ENCODE measurements at regions not wholly inside any gene's neighbourhood (a gene's known extent, or its start where the extent isn't known, plus 50 kb on each side); places are given as distances from the start of the nearest gene placed in this dataset.

- Histone ChIP-seq H3K4me1 (ENCODE audit: control insufficient read depth, insufficient read depth, low read length) (no peaks in the 10 kb centered on the region), H3K9me3 (ENCODE audit: control insufficient read depth, low read depth, low read length) (peaks cover 4% of the 10 kb centered on the region), H3K27ac (ENCODE audit: low read length) (no peak overlapping the region), H3K36me3 (ENCODE audit: control insufficient read depth, insufficient read depth, low read length) (no peaks in the 10 kb centered on the region), H3K27me3 (ENCODE audit: control insufficient read depth, insufficient read depth, low read length) (no peaks in the 10 kb centered on the region), H3K4me3 (ENCODE audit: low read length) (no peak overlapping the region)
- no peak for DNase-seq
- no CpG with 5 or more reads among the region's 2 CpGs for WGBS (ENCODE audit: insufficient coverage, low lambda C conversion rate)
Measured at GRCh38 chr10:131640045-131640644, 260.7 kb upstream of the PPP2R2D start.

- H3K9me3 ChIP-seq (ENCODE audit: control insufficient read depth, low read depth, low read length), result peaks cover 4% of the 10 kb centered on the region
- no peaks in the 10 kb centered on the region for H3K4me1 ChIP-seq (ENCODE audit: control insufficient read depth, insufficient read depth, low read length)
- H3K27ac ChIP-seq (ENCODE audit: low read length), result no peak overlapping the region
- no peak overlapping the region for H3K4me3 ChIP-seq (ENCODE audit: low read length)
- no peaks in the 10 kb centered on the region for H3K27me3 ChIP-seq (ENCODE audit: control insufficient read depth, insufficient read depth, low read length)
- DNase-seq, result peak in 1 of 2 donors; percentile 27
- WGBS (ENCODE audit: insufficient coverage, low lambda C conversion rate), result no CpG with 5 or more reads among the region's 4 CpGs
- H3K36me3 ChIP-seq (ENCODE audit: control insufficient read depth, insufficient read depth, low read length), result no peaks in the 10 kb centered on the region
Measured at GRCh38 chr10:131641231-131641630, 259.6 kb upstream of the PPP2R2D start.

GRCh38 chr10:131641898-131642297 is 258.9 kb upstream of the PPP2R2D start:
- WGBS (ENCODE audit: insufficient coverage, low lambda C conversion rate), result no CpG with 5 or more reads among the region's 4 CpGs
- peaks cover 4% of the 10 kb centered on the region for H3K9me3 ChIP-seq (ENCODE audit: control insufficient read depth, low read depth, low read length)
- DNase-seq, result no peak
- H3K27me3 ChIP-seq (ENCODE audit: control insufficient read depth, insufficient read depth, low read length), result no peaks in the 10 kb centered on the region
- no peak overlapping the region for H3K4me3 ChIP-seq (ENCODE audit: low read length)
- no peak overlapping the region for H3K27ac ChIP-seq (ENCODE audit: low read length)
- no peaks in the 10 kb centered on the region for H3K36me3 ChIP-seq (ENCODE audit: control insufficient read depth, insufficient read depth, low read length)
- H3K4me1 ChIP-seq (ENCODE audit: control insufficient read depth, insufficient read depth, low read length), result no peaks in the 10 kb centered on the region

- no peaks in the 10 kb centered on the region for H3K4me1 ChIP-seq (ENCODE audit: control insufficient read depth, insufficient read depth, low read length)
- no peaks in the 10 kb centered on the region for H3K27me3 ChIP-seq (ENCODE audit: control insufficient read depth, insufficient read depth, low read length)
- peaks cover 4% of the 10 kb centered on the region for H3K9me3 ChIP-seq (ENCODE audit: control insufficient read depth, low read depth, low read length)
- H3K4me3 ChIP-seq (ENCODE audit: low read length), result no peak overlapping the region
- WGBS (ENCODE audit: insufficient coverage, low lambda C conversion rate), result no CpG with 5 or more reads among the region's 4 CpGs
- DNase-seq, result no peak
- H3K27ac ChIP-seq (ENCODE audit: low read length), result no peak overlapping the region
- no peaks in the 10 kb centered on the region for H3K36me3 ChIP-seq (ENCODE audit: control insufficient read depth, insufficient read depth, low read length)
Measured at GRCh38 chr10:131642966-131643365, 257.8 kb upstream of the PPP2R2D start.

- 60% methylated on average over 2 of the region's 14 CpGs for WGBS (ENCODE audit: insufficient coverage, low lambda C conversion rate)
- no peak overlapping the region for H3K4me3 ChIP-seq (ENCODE audit: low read length)
Measured at GRCh38 chr10:131644289-131644688, 256.5 kb upstream of the PPP2R2D start.

GRCh38 chr10:131644864-131645658 is 255.7 kb upstream of the PPP2R2D start:
- no peak for DNase-seq
- 100% methylated on average over 1 of the region's 12 CpGs for WGBS (ENCODE audit: insufficient coverage, low lambda C conversion rate)

More at GRCh38 chr10:131644289-131644688, 256.5 kb upstream of the PPP2R2D start:
- DNase-seq, result peak; percentile 4 to 9
- Histone ChIP-seq H3K27ac (ENCODE audit: low read length) (no peak overlapping the region), H3K27me3 (ENCODE audit: control insufficient read depth, insufficient read depth, low read length) (no peaks in the 10 kb centered on the region), H3K4me1 (ENCODE audit: control insufficient read depth, insufficient read depth, low read length) (no peaks in the 10 kb centered on the region), H3K36me3 (ENCODE audit: control insufficient read depth, insufficient read depth, low read length) (no peaks in the 10 kb centered on the region), H3K9me3 (ENCODE audit: control insufficient read depth, low read depth, low read length) (peaks cover 4% of the 10 kb centered on the region)

GRCh38 chr10:131645756-131646155 is 255.1 kb upstream of the PPP2R2D start:
- no peaks in the 10 kb centered on the region for H3K4me1 ChIP-seq (ENCODE audit: control insufficient read depth, insufficient read depth, low read length)
- no peak overlapping the region for H3K4me3 ChIP-seq (ENCODE audit: low read length)
- no peaks in the 10 kb centered on the region for H3K36me3 ChIP-seq (ENCODE audit: control insufficient read depth, insufficient read depth, low read length)
- H3K9me3 ChIP-seq (ENCODE audit: control insufficient read depth, low read depth, low read length), result no peaks in the 10 kb centered on the region
- H3K27ac ChIP-seq (ENCODE audit: low read length), result no peak overlapping the region
- no CpG with 5 or more reads among the region's 10 CpGs for WGBS (ENCODE audit: insufficient coverage, low lambda C conversion rate)
- DNase-seq, result no peak
- no peaks in the 10 kb centered on the region for H3K27me3 ChIP-seq (ENCODE audit: control insufficient read depth, insufficient read depth, low read length)

More at GRCh38 chr10:131644864-131645658, 255.7 kb upstream of the PPP2R2D start:
- H3K4me3 ChIP-seq (ENCODE audit: low read length), result no peak overlapping the region
- no peaks in the 10 kb centered on the region for H3K4me1 ChIP-seq (ENCODE audit: control insufficient read depth, insufficient read depth, low read length)
- H3K27ac ChIP-seq (ENCODE audit: low read length), result no peak overlapping the region
- no peaks in the 10 kb centered on the region for H3K36me3 ChIP-seq (ENCODE audit: control insufficient read depth, insufficient read depth, low read length)
- H3K27me3 ChIP-seq (ENCODE audit: control insufficient read depth, insufficient read depth, low read length), result no peaks in the 10 kb centered on the region
- H3K9me3 ChIP-seq (ENCODE audit: control insufficient read depth, low read depth, low read length), result peaks cover 2% of the 10 kb centered on the region

GRCh38 chr10:131646551-131647525 is 254.0 kb upstream of the PPP2R2D start:
- DNase-seq, result no peak
- Histone ChIP-seq H3K4me1 (ENCODE audit: control insufficient read depth, insufficient read depth, low read length) (no peaks in the 10 kb centered on the region), H3K27me3 (ENCODE audit: control insufficient read depth, insufficient read depth, low read length) (peaks cover 4% of the 10 kb centered on the region), H3K27ac (ENCODE audit: low read length) (no peak overlapping the region), H3K9me3 (ENCODE audit: control insufficient read depth, low read depth, low read length) (no peaks in the 10 kb centered on the region), H3K36me3 (ENCODE audit: control insufficient read depth, insufficient read depth, low read length) (no peaks in the 10 kb centered on the region), H3K4me3 (ENCODE audit: low read length) (no peak overlapping the region)
- WGBS (ENCODE audit: insufficient coverage, low lambda C conversion rate), result 100% methylated on average over 1 of the region's 30 CpGs

- H3K9me3 ChIP-seq (ENCODE audit: control insufficient read depth, low read depth, low read length), result no peaks in the 10 kb centered on the region
- no peak for DNase-seq
- no peaks in the 10 kb centered on the region for H3K36me3 ChIP-seq (ENCODE audit: control insufficient read depth, insufficient read depth, low read length)
- no peak overlapping the region for H3K27ac ChIP-seq (ENCODE audit: low read length)
- WGBS (ENCODE audit: insufficient coverage, low lambda C conversion rate), result no CpG with 5 or more reads among the region's 11 CpGs
- no peak overlapping the region for H3K4me3 ChIP-seq (ENCODE audit: low read length)
- no peaks in the 10 kb centered on the region for H3K4me1 ChIP-seq (ENCODE audit: control insufficient read depth, insufficient read depth, low read length)
- H3K27me3 ChIP-seq (ENCODE audit: control insufficient read depth, insufficient read depth, low read length), result peaks cover 14% of the 10 kb centered on the region
Measured at GRCh38 chr10:131647789-131648188, 253.0 kb upstream of the PPP2R2D start.

GRCh38 chr10:131648386-131649020 is 252.3 kb upstream of the PPP2R2D start:
- H3K4me1 ChIP-seq (ENCODE audit: control insufficient read depth, insufficient read depth, low read length), result no peaks in the 10 kb centered on the region

More at GRCh38 chr10:131648386-131649020, 252.3 kb upstream of the PPP2R2D start:
- Histone ChIP-seq H3K27me3 (ENCODE audit: control insufficient read depth, insufficient read depth, low read length) (peaks cover 19% of the 10 kb centered on the region), H3K9me3 (ENCODE audit: control insufficient read depth, low read depth, low read length) (no peaks in the 10 kb centered on the region), H3K36me3 (ENCODE audit: control insufficient read depth, insufficient read depth, low read length) (no peaks in the 10 kb centered on the region), H3K27ac (ENCODE audit: low read length) (no peak overlapping the region), H3K4me3 (ENCODE audit: low read length) (no peak overlapping the region)
- no peak for DNase-seq
- 80% methylated on average over 1 of the region's 8 CpGs for WGBS (ENCODE audit: insufficient coverage, low lambda C conversion rate)

Data from large intestine (tissue), 3 donors.